Panc1 (cell line): ENCODE measurements at regions not wholly inside any gene's neighbourhood (a gene's known extent, or its start where the extent isn't known, plus 50 kb on each side); places are given as distances from the start of the nearest gene placed in this dataset.

Experiments used
- ATAC-seq: fragments of 200-7000 bp; cut with Tn5 transposase; 2 replicates; pipeline ENCODE4 v1.9.1; 2020; ENCODE audit warnings: mild to moderate bottlenecking, moderate library complexity
- BruUV-seq: library from RNA; stranded (reverse); fragments of 400-500 nt; replicated peaks from 2 replicates; lab custom pipeline; 2021; lab: Mats Ljungman, UMichigan
- CTCF ChIA-PET: fragments of 300-600 bp; sonication (Branson Sonifier 250); formaldehyde crosslinking; loops from one replicate; lab custom pipeline; 2022; ENCODE audit warnings: antibody characterized with exemption; lab: Charles Lee
- POLR2A ChIA-PET: fragments of 300-600 bp; sonication (Branson Sonifier 250); formaldehyde crosslinking; loops from one replicate; lab custom pipeline; 2022; ENCODE audit warnings: antibody characterized with exemption; lab: Charles Lee
- DNase-seq: peaks from one replicate; pipeline ENCODE4 v3.0.0-alpha.2; 2010; ENCODE audit warnings: low read depth, low spot score
- H3K27ac ChIP-seq: 2 replicates; pipeline ENCODE4 v1.5.1; 2011; ENCODE audit warnings: mild to moderate bottlenecking, low read length, inconsistent platforms
- H3K27me3 ChIP-seq: fragments of 200-500 bp; sonication (Bioruptor generic); 2 replicates; pipeline ENCODE4 v1.6.0; 2014; ENCODE audit warnings: low read length, inconsistent platforms; ENCODE audit not compliant: control insufficient read depth, insufficient read depth
- H3K36me3 ChIP-seq: fragments of 200-500 bp; sonication (Bioruptor generic); 2 replicates; pipeline ENCODE4 v1.5.1; 2014; ENCODE audit warnings: inconsistent platforms, mild to moderate bottlenecking, low read length, moderate library complexity; ENCODE audit not compliant: control insufficient read depth, insufficient read depth
- H3K4me1 ChIP-seq: 2 replicates; pipeline ENCODE4 v1.5.1; 2011; ENCODE audit warnings: inconsistent platforms, mild to moderate bottlenecking, low read length, moderate library complexity; ENCODE audit not compliant: control insufficient read depth, insufficient read depth
- H3K4me3 ChIP-seq, 2 experiments: 2 replicates each; pipeline ENCODE4 v1.5.1; 2011 to 2012; ENCODE audit warnings: low read depth in 2 of 2, low read length in 2 of 2, mild to moderate bottlenecking in 2 of 2, inconsistent platforms in 1 of 2, moderate library complexity in 1 of 2
- H3K9me3 ChIP-seq: fragments of 200-500 bp; sonication (Bioruptor generic); 2 replicates; pipeline ENCODE4 v1.5.1; 2014; ENCODE audit warnings: low read depth, mild to moderate bottlenecking, inconsistent platforms, low read length, moderate library complexity; ENCODE audit not compliant: control insufficient read depth, insufficient read depth
- POLR2AphosphoS5 ChIP-seq: IDR thresholded peaks from 2 replicates; pipeline ENCODE4 v1.6.1; 2012; ENCODE audit warnings: mild to moderate bottlenecking, low read depth, low read length, moderate library complexity
- SIN3A ChIP-seq: IDR thresholded peaks from 2 replicates; pipeline ENCODE4 v1.6.1; 2012; ENCODE audit warnings: low read depth, mild to moderate bottlenecking, low read length, moderate library complexity, borderline replicate concordance; ENCODE audit not compliant: insufficient read depth
- TCF7L2 ChIP-seq: IDR thresholded peaks from 2 replicates; pipeline ENCODE4 v1.6.1; 2011; ENCODE audit warnings: mild to moderate bottlenecking, low read depth, low read length, inconsistent platforms
- in situ Hi-C: cut with HindIII; loops from 2 replicates; pipeline ENCODE4 v1.10.0; 2016; ENCODE audit warnings: low sequenced_read_pairs, low pct_unique_long_range_greater_than_20kb
- intact Hi-C: fragments of 100-400 bp; cut with micrococcal nuclease; formaldehyde crosslinking; loops from one replicate; pipeline ENCODE4 v1.10.0; 2022; ENCODE audit not compliant: unreplicated experiment
- TF ChIP-seq, protein P1 (sequence below): fragments of 450-650 bp; IDR thresholded peaks from 2 replicates; pipeline ENCODE4 v1.5.1; 2017; ENCODE audit warnings: mild to moderate bottlenecking
- TF ChIP-seq, protein P2 (sequence below), 2 experiments: IDR thresholded peaks; 2 replicates each; pipeline ENCODE4 v1.6.1; 2011 to 2012; ENCODE audit warnings: low read depth in 2 of 2, control low read depth in 1 of 2, low read length in 1 of 2, mild to moderate bottlenecking in 1 of 2, moderate library complexity in 1 of 2; ENCODE audit not compliant: insufficient read depth in 1 of 2

DNA sequence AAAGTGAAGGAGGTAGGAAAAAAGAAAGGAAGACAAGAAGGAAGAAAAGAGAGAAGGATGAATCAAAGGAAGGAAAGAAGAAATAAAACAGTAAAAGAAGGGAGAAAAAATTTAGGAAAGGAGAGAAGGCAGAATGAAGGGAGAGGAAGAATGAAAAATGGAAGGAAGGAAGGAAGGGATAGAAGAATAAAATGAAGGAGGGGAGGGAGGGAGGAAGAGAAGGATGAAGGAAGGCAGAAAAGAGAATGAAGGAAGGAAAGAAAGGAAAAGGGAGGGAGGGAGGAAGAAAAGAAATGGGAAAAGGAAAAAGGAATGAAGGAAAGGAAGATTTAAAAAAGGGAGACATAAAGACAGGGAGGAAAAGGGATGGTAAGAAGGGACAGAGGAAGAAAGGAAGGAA lies 393.7 kb upstream of the GRM7 start:
- DNase-seq: no peak
- CTCF ChIA-PET: no interaction called here
- Histone ChIP-seq H3K27me3 (no peaks in the 10 kb centered on the region), H3K4me3 (no peak overlapping the region), H3K36me3 (no peaks in the 10 kb centered on the region), H3K27ac (no peak overlapping the region), H3K4me1 (no peaks in the 10 kb centered on the region), H3K9me3 (no peaks in the 10 kb centered on the region)
- no peak for ATAC-seq
- TF ChIP-seq, protein P1, sequence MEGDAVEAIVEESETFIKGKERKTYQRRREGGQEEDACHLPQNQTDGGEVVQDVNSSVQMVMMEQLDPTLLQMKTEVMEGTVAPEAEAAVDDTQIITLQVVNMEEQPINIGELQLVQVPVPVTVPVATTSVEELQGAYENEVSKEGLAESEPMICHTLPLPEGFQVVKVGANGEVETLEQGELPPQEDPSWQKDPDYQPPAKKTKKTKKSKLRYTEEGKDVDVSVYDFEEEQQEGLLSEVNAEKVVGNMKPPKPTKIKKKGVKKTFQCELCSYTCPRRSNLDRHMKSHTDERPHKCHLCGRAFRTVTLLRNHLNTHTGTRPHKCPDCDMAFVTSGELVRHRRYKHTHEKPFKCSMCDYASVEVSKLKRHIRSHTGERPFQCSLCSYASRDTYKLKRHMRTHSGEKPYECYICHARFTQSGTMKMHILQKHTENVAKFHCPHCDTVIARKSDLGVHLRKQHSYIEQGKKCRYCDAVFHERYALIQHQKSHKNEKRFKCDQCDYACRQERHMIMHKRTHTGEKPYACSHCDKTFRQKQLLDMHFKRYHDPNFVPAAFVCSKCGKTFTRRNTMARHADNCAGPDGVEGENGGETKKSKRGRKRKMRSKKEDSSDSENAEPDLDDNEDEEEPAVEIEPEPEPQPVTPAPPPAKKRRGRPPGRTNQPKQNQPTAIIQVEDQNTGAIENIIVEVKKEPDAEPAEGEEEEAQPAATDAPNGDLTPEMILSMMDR: no peak
- TF ChIP-seq TCF7L2 (no peak), POLR2AphosphoS5 (no peak)
- TF ChIP-seq, protein P2, sequence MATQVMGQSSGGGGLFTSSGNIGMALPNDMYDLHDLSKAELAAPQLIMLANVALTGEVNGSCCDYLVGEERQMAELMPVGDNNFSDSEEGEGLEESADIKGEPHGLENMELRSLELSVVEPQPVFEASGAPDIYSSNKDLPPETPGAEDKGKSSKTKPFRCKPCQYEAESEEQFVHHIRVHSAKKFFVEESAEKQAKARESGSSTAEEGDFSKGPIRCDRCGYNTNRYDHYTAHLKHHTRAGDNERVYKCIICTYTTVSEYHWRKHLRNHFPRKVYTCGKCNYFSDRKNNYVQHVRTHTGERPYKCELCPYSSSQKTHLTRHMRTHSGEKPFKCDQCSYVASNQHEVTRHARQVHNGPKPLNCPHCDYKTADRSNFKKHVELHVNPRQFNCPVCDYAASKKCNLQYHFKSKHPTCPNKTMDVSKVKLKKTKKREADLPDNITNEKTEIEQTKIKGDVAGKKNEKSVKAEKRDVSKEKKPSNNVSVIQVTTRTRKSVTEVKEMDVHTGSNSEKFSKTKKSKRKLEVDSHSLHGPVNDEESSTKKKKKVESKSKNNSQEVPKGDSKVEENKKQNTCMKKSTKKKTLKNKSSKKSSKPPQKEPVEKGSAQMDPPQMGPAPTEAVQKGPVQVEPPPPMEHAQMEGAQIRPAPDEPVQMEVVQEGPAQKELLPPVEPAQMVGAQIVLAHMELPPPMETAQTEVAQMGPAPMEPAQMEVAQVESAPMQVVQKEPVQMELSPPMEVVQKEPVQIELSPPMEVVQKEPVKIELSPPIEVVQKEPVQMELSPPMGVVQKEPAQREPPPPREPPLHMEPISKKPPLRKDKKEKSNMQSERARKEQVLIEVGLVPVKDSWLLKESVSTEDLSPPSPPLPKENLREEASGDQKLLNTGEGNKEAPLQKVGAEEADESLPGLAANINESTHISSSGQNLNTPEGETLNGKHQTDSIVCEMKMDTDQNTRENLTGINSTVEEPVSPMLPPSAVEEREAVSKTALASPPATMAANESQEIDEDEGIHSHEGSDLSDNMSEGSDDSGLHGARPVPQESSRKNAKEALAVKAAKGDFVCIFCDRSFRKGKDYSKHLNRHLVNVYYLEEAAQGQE (IDR thresholded peaks at IDR 0.05; ENCODE audit: insufficient read depth in 1 of 2, low read depth in 2 of 2, low read length in 1 of 2): no peak
- intact Hi-C loops: no loop called here
- in situ Hi-C loops: no loop called here
- BruUV-seq: no TSS peak
- POLR2A ChIA-PET: no interaction called here

DNA sequence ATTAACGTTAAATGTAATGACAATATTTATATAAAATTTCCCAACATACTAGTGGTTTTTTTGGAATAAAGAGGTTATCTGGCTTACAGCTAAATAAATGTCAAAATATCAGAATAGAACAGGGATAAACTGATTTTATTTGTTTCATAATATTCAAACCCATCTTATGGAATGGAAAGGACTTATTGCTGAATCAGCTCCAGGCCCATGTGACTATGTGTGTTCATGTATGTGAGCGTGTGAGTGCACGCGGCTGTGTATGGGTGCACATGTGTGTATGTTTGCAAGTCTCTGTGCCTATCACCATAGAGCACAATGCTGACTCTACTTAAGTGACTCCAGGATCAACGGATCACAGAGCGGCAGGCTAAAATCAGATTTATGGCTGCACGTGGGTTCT lies 392.3 kb upstream of the GRM7 start:
- ATAC-seq (no peak), DNase-seq (no peak)
- H3K27me3 ChIP-seq: no peaks in the 10 kb centered on the region
- no peaks in the 10 kb centered on the region for H3K9me3 ChIP-seq
- H3K36me3 ChIP-seq: no peaks in the 10 kb centered on the region
- in situ Hi-C loops: no loop called here
- no peaks in the 10 kb centered on the region for H3K4me1 ChIP-seq
- no TSS peak for BruUV-seq
- ChIA-PET CTCF (no interaction called here), POLR2A (no interaction called here)
- H3K27ac ChIP-seq: no peak overlapping the region
- TF ChIP-seq TCF7L2 (no peak), POLR2AphosphoS5 (no peak), SIN3A (no peak)
- TF ChIP-seq, protein P2 (IDR thresholded peaks at IDR 0.05; ENCODE audit: insufficient read depth in 1 of 2, low read depth in 2 of 2, low read length in 1 of 2): no peak
- TF ChIP-seq, protein P1: no peak
- H3K4me3 ChIP-seq: no peak overlapping the region
- intact Hi-C loops: no loop called here
